Spleen (tissue), 11 donors: ENCODE measurements at regions not wholly inside any gene's neighbourhood (a gene's known extent, or its start where the extent isn't known, plus 50 kb on each side); places are given as distances from the start of the nearest gene placed in this dataset.

Source experiments
- DNase-seq: peaks from one replicate; pipeline ENCODE4 v3.0.0-alpha.2; 2020
- H3K27ac ChIP-seq, 8 donors: fragments of 200-600 bp; sonication (generic) in 7 of 8; 1 replicate in 4 of 8; 2 replicates in 4 of 8; pipeline versions ENCODE4 v1.5.0 to v1.8.0; 2016 to 2021; ENCODE audit warnings: inconsistent platforms in 4 of 8, mild to moderate bottlenecking in 4 of 8, moderate library complexity in 1 of 8
- H3K27me3 ChIP-seq, 7 donors: fragments of 200-600 bp; sonication (generic) in 6 of 7; replicated peaks in 1 of 7; 1 replicate in 4 of 7; 2 replicates in 3 of 7; pipeline versions ENCODE4 v1.5.0 to v1.8.0; 2016 to 2021; ENCODE audit warnings: inconsistent platforms in 3 of 7, mild to moderate bottlenecking in 1 of 7
- H3K36me3 ChIP-seq, 6 donors: fragments of 200-600 bp; sonication (generic) in 5 of 6; 1 replicate in 4 of 6; 2 replicates in 2 of 6; pipeline versions ENCODE4 v1.5.0 to v1.8.0; 2016 to 2021; ENCODE audit warnings: inconsistent platforms in 2 of 6
- H3K4me1 ChIP-seq, 6 donors: fragments of 200-600 bp; sonication (generic) in 5 of 6; 1 replicate in 3 of 6; 2 replicates in 3 of 6; pipeline versions ENCODE4 v1.5.0 to v1.8.0; 2016 to 2021; ENCODE audit warnings: inconsistent platforms in 3 of 6
- H3K4me3 ChIP-seq, 8 donors: fragments of 200-600 bp; sonication (generic) in 7 of 8; 1 replicate in 4 of 8; 2 replicates in 4 of 8; pipeline versions ENCODE4 v1.5.0 to v1.8.0; 2016 to 2021; ENCODE audit warnings: inconsistent platforms in 4 of 8, mild to moderate bottlenecking in 4 of 8, moderate library complexity in 2 of 8
- H3K9me3 ChIP-seq, 8 donors: fragments of 200-600 bp; sonication (generic) in 7 of 8; 1 replicate in 4 of 8; 2 replicates in 4 of 8; pipeline versions ENCODE4 v1.5.0 to v1.8.0; 2016 to 2021; ENCODE audit warnings: inconsistent platforms in 4 of 8
- POLR2A ChIP-seq, 3 donors: fragments of 450-650 bp; IDR thresholded peaks; one replicate each; pipeline ENCODE4 v1.5.1; 2017; ENCODE audit warnings: antibody characterized with exemption in 3 of 3, mild to moderate bottlenecking in 1 of 3
- POLR2AphosphoS5 ChIP-seq, 3 donors: sonication (generic); formaldehyde crosslinking; IDR thresholded peaks; one replicate each; pipeline ENCODE4 v1.5.1; 2017; ENCODE audit warnings: antibody characterized with exemption in 3 of 3
- WGBS, 5 donors: extraction: QIAGEN DNeasy Blood & Tissue Kit in 3 of 5; methylation state at CpG; one replicate each; pipeline versions ENCODE4 v1.1.5 to v1.1.7; 2013 to 2018; 5-methylcytosine and 5-hydroxymethylcytosine counted together
- intact Hi-C: fragments of 100-400 bp; cut with DNase I; formaldehyde crosslinking; loops from one replicate; pipeline ENCODE4 v1.15.0; 2023; ENCODE audit warnings: low total_unique reads
- TF ChIP-seq, protein P1 (sequence below), 11 experiments: fragments of 200-600 bp in 7 of 11; fragments of 450-650 bp in 4 of 11; sonication (generic) in 4 of 11; IDR thresholded peaks in 8 of 11; conservative IDR thresholded peaks in 3 of 11; 1 replicate in 7 of 11; 2 replicates in 4 of 11; pipeline versions ENCODE4 v1.4.0 to v1.8.0; 2016 to 2021; ENCODE audit warnings: antibody characterized with exemption in 11 of 11, inconsistent platforms in 4 of 11, mild to moderate bottlenecking in 1 of 11
- donor health status: healthy with polysubstance abuse.
- donor health status: DM: no; HTN: no; CAD: no; lungs with moderate emphysema.
- donor health status: DM: no; HTN: no; CAD: no.
- donor health status: Bipolar disorder and iron deficiency.
- donor health status: healthy.
- donor health status: DM: no; HTN: no; CAD: no.
- donor health status: DM: yes; HTN: yes; CAD: no.

DNA sequence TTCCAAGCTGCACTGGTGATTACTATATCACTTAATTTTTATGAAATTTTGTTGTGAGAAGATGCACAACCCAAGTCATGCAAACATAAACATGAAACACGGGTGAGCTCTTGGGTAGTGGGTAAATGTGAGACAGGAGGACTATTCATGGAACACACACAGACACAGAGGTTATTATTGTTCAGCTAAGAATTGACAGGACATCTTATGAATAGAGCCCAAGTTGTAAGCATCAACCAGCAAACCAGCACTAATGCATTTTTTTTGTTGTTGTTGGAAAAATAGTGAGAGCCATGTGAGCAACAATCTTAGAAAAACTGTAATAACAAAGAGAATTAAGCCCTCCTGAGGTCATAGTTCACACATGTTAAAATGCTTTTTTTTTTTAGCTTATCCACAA, 1179.7 kb downstream of the GATA3 start:
- 58 to 77% (median 69%) methylated on average over 1 of the region's 1 CpG for WGBS, 5 donors
- no peaks in the 10 kb centered on the region for H3K36me3 ChIP-seq
- H3K4me3 ChIP-seq, result no peak overlapping the region
- no peaks in the 10 kb centered on the region for H3K9me3 ChIP-seq
- no peaks in the 10 kb centered on the region for H3K4me1 ChIP-seq
- no peak for DNase-seq
- H3K27ac ChIP-seq, result no peak overlapping the region
- H3K27me3 ChIP-seq, result peaks cover 0 to 33% (median 3%) of the 10 kb centered on the region in 7 donors
- TF ChIP-seq, protein P1, sequence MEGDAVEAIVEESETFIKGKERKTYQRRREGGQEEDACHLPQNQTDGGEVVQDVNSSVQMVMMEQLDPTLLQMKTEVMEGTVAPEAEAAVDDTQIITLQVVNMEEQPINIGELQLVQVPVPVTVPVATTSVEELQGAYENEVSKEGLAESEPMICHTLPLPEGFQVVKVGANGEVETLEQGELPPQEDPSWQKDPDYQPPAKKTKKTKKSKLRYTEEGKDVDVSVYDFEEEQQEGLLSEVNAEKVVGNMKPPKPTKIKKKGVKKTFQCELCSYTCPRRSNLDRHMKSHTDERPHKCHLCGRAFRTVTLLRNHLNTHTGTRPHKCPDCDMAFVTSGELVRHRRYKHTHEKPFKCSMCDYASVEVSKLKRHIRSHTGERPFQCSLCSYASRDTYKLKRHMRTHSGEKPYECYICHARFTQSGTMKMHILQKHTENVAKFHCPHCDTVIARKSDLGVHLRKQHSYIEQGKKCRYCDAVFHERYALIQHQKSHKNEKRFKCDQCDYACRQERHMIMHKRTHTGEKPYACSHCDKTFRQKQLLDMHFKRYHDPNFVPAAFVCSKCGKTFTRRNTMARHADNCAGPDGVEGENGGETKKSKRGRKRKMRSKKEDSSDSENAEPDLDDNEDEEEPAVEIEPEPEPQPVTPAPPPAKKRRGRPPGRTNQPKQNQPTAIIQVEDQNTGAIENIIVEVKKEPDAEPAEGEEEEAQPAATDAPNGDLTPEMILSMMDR (IDR thresholded peaks at IDR 0.05 in 8 of 11, conservative IDR thresholded peaks at IDR 0.05 in 3 of 11), result no peak
- TF ChIP-seq POLR2A (IDR thresholded peaks at IDR 0.05) (no peak), POLR2AphosphoS5 (IDR thresholded peaks at IDR 0.05) (no peak)
- intact Hi-C loops, result no loop called here

DNA sequence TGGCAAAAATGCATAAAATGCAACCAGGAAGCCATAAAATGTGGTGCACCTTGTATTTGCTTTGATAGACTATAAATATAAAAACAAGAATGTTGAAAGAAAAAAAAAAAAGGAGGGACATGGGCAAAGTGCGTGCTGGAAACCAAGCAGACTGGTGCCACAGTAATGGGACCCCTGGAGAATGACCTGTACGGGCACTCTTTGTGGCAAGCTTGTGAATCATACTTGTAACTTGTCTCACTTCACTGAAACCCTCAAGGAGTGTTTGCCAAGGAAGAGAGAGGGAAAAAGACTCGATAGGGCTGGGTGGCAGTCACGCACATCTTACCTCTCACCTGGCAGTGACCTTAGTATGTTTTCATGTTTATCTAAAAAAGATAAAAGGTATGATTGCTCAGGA, 1183.6 kb downstream of the GATA3 start:
- DNase-seq, result no peak
- TF ChIP-seq POLR2A (IDR thresholded peaks at IDR 0.05) (no peak), POLR2AphosphoS5 (IDR thresholded peaks at IDR 0.05) (no peak)
- TF ChIP-seq, protein P1 (IDR thresholded peaks at IDR 0.05 in 8 of 11, conservative IDR thresholded peaks at IDR 0.05 in 3 of 11), result no peak
- WGBS, 5 donors, result 72 to 87% (median 84%) methylated on average over 4 of the region's 4 CpGs

DNA sequence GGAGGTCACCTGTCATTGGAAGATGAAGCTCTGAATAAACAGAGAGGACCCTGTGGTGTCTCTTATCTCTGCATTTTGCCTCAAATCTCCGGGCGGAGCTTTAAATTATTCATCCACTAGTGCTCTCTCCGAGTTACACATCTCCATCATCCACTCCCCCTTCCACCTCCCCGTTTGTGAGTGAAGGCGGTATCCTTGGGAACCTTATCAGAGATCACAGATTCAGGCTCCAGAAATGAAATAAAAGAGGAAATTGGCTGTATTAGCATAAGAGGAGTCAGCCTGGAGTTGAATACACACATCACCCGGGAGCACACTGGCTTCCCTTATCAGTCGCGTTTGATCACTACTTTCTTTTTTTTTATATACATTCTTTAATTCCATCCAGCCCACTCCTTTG, 1184.8 kb downstream of the GATA3 start:
- H3K27me3 ChIP-seq, result peaks cover 0 to 24% (median 3%) of the 10 kb centered on the region in 7 donors
- no peak for TF ChIP-seq POLR2A (IDR thresholded peaks at IDR 0.05)
- TF ChIP-seq POLR2AphosphoS5 (IDR thresholded peaks at IDR 0.05), result no peak
- TF ChIP-seq, protein P1 (IDR thresholded peaks at IDR 0.05 in 8 of 11, conservative IDR thresholded peaks at IDR 0.05 in 3 of 11), result no peak
- H3K36me3 ChIP-seq, result no peaks in the 10 kb centered on the region
- intact Hi-C loops, result no loop called here
- no peak overlapping the region for H3K4me3 ChIP-seq
- H3K27ac ChIP-seq, result no peak overlapping the region
- DNase-seq, result no peak
- H3K4me1 ChIP-seq, result no peaks in the 10 kb centered on the region
- 36 to 56% (median 48%) methylated on average over 8 of the region's 8 CpGs for WGBS, 5 donors
- H3K9me3 ChIP-seq, result no peaks in the 10 kb centered on the region

More for the DNA sequence above, 1183.6 kb downstream of the GATA3 start:
- Histone ChIP-seq H3K4me3 (no peak overlapping the region), H3K9me3 (no peaks in the 10 kb centered on the region), H3K4me1 (no peaks in the 10 kb centered on the region), H3K36me3 (no peaks in the 10 kb centered on the region), H3K27ac (no peak overlapping the region), H3K27me3 (peaks cover 0 to 12% (median 3%) of the 10 kb centered on the region in 7 donors)
- intact Hi-C loops, result no loop called here

DNA sequence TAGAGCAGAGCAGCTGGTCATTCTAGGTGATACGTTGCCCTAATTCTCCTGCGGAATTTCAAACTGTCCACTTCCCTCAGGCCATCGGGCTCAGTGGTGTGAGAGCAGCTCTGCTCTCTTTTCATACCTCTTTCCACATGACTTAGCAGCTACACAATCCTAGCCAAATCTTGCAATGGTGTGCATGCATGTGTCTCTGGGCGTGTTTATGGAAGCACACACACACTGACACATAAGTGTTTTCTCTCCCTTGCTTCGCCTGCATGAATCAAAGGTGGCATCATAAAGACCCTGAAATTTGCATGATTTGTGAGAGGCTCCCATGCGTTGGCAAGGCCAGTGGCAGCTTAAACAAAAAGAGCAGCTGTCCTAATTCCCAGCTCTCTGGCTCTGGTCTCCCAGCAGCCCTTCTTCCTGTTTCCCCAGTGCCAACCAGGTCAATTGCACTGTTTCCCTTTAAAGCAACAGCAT, 1189.5 kb downstream of the GATA3 start:
- intact Hi-C loops, result no loop called here

More for the DNA sequence above, 1189.5 kb downstream of the GATA3 start:
- no peak for DNase-seq
- TF ChIP-seq, protein P1 (IDR thresholded peaks at IDR 0.05 in 8 of 11, conservative IDR thresholded peaks at IDR 0.05 in 3 of 11), result no peak
- no peak for TF ChIP-seq POLR2A (IDR thresholded peaks at IDR 0.05)
- TF ChIP-seq POLR2AphosphoS5 (IDR thresholded peaks at IDR 0.05), result no peak
- H3K4me1 ChIP-seq, result no peaks in the 10 kb centered on the region
- H3K4me3 ChIP-seq, result no peak overlapping the region
- H3K36me3 ChIP-seq, result no peaks in the 10 kb centered on the region
- H3K27ac ChIP-seq, result no peak overlapping the region
- 64 to 78% (median 76%) methylated on average over 6 of the region's 6 CpGs for WGBS, 5 donors
- no peaks in the 10 kb centered on the region for H3K9me3 ChIP-seq
- H3K27me3 ChIP-seq, result peaks cover 0 to 33% (median 0%) of the 10 kb centered on the region in 7 donors
